HCT116 (cell line): ENCODE measurements at regions not wholly inside any gene's neighbourhood (a gene's known extent, or its start where the extent isn't known, plus 50 kb on each side); places are given as distances from the start of the nearest gene placed in this dataset.

Experiments used
- ATAC-seq: fragments of 200-7000 bp; cut with Tn5 transposase; 2 replicates; pipeline ENCODE4 v1.9.1; 2020; ENCODE audit warnings: mild to moderate bottlenecking, moderate library complexity
- BruUV-seq: library from RNA; stranded (reverse); fragments of 400-500 nt; replicated peaks from 2 replicates; lab custom pipeline; 2021; lab: Mats Ljungman, UMichigan
- CTCF ChIA-PET: fragments of 300-600 bp; sonication (Branson Sonifier 250); formaldehyde crosslinking; loops from one replicate; lab custom pipeline; 2021; ENCODE audit warnings: antibody characterized with exemption; lab: Charles Lee
- POLR2A ChIA-PET: fragments of 300-600, 350-600 bp; sonication (Branson Sonifier 250); formaldehyde crosslinking; loops from one replicate; lab custom pipeline; 2021; ENCODE audit warnings: antibody characterized with exemption; lab: Charles Lee
- RAD21 ChIA-PET, 2 experiments: fragments of 300-600 bp; sonication (Branson Sonifier 250); formaldehyde crosslinking; loops; one replicate each; lab custom pipeline; 2023; ENCODE audit warnings: low total read pairs in 2 of 2; ENCODE audit not compliant: uncharacterized antibody in 2 of 2, unreplicated experiment in 2 of 2, low non-redundant PET in 1 of 2; lab: Charles Lee
- DNase-seq: peaks from one replicate; pipeline ENCODE4 v3.0.0-alpha.2; 2010; ENCODE audit warnings: low read depth, low spot score
- H2AFZ ChIP-seq: fragments of 200-600 bp; shearing (Covaris generic), sonication (generic); 2 replicates; pipeline ENCODE4 v1.6.1; 2017; ENCODE audit warnings: low read depth, mixed run types, mixed read lengths, antibody characterized with exemption, low read length; ENCODE audit not compliant: poor library complexity, severe bottlenecking
- H3K27ac ChIP-seq: 2 replicates; pipeline ENCODE4 v1.5.1; 2012; ENCODE audit warnings: low read depth, low read length
- H3K27me3 ChIP-seq: fragments of 200-600 bp; sonication (generic); 2 replicates; pipeline ENCODE4 v1.6.1; 2016; ENCODE audit warnings: mixed run types, low read length, mixed read lengths; ENCODE audit not compliant: insufficient read depth
- H3K36me3 ChIP-seq, 2 experiments: fragments of 200-500 bp in 1 of 2; fragments of 200-600 bp in 1 of 2; sonication (Bioruptor generic) in 1 of 2; sonication (generic) in 1 of 2; 2 replicates each; pipeline versions ENCODE4 v1.5.1 to v1.6.1; 2014 to 2016; ENCODE audit warnings: low read length in 2 of 2, inconsistent platforms in 1 of 2, mixed read lengths in 1 of 2, mixed run types in 1 of 2; ENCODE audit not compliant: insufficient read depth in 2 of 2, control insufficient read depth in 1 of 2
- H3K4me1 ChIP-seq, 2 experiments: fragments of 200-600 bp in 1 of 2; sonication (generic) in 1 of 2; 2 replicates each; pipeline versions ENCODE4 v1.5.1 to v1.6.1; 2012 to 2017; ENCODE audit warnings: low read length in 2 of 2, inconsistent platforms in 1 of 2, mild to moderate bottlenecking in 1 of 2, mixed read lengths in 1 of 2, mixed run types in 1 of 2, moderate library complexity in 1 of 2; ENCODE audit not compliant: insufficient read depth in 2 of 2, control insufficient read depth in 1 of 2
- H3K4me2 ChIP-seq: fragments of 200-600 bp; sonication (generic); 2 replicates; pipeline ENCODE4 v1.6.1; 2017; ENCODE audit warnings: mixed run types, low read length, mixed read lengths
- H3K4me3 ChIP-seq, 2 experiments: fragments of 200-600 bp in 1 of 2; sonication (generic) in 1 of 2; replicated peaks in 1 of 2; 2 replicates each; pipeline ENCODE4 v1.5.1; 2011 to 2016; ENCODE audit warnings: low read length in 2 of 2, control low read depth in 1 of 2, low read depth in 1 of 2, mild to moderate bottlenecking in 1 of 2, mixed read lengths in 1 of 2, mixed run types in 1 of 2
- H3K79me2 ChIP-seq: fragments of 200-600 bp; sonication (generic); 2 replicates; pipeline ENCODE4 v1.6.1; 2017; ENCODE audit warnings: mild to moderate bottlenecking, mixed run types, low read length, moderate library complexity, mixed read lengths; ENCODE audit not compliant: insufficient read depth
- H3K9ac ChIP-seq: fragments of 200-600 bp; sonication (generic); 2 replicates; pipeline ENCODE4 v1.6.1; 2016; ENCODE audit warnings: low read length, mixed read lengths
- H3K9me2 ChIP-seq: fragments of 200-600 bp; sonication (generic), shearing (Covaris generic); 2 replicates; pipeline ENCODE4 v1.6.1; 2017; ENCODE audit warnings: mixed run types, mild to moderate bottlenecking, moderate library complexity; ENCODE audit not compliant: insufficient read depth
- H3K9me3 ChIP-seq, 2 experiments: fragments of 200-500 bp in 1 of 2; fragments of 200-600 bp in 1 of 2; sonication (Bioruptor generic) in 1 of 2; sonication (generic) in 1 of 2; 2 replicates each; pipeline ENCODE4 v1.6.1; 2014 to 2017; ENCODE audit warnings: low read length in 2 of 2, mixed read lengths in 2 of 2, inconsistent platforms in 1 of 2, low read depth in 1 of 2, mild to moderate bottlenecking in 1 of 2, mixed run types in 1 of 2, moderate library complexity in 1 of 2; ENCODE audit not compliant: control insufficient read depth in 1 of 2, insufficient read depth in 1 of 2
- H4K20me1 ChIP-seq: fragments of 200-600 bp; sonication (generic), shearing (Covaris generic); 2 replicates; pipeline ENCODE4 v1.6.1; 2017; ENCODE audit warnings: mixed run types, mild to moderate bottlenecking, moderate library complexity; ENCODE audit not compliant: insufficient read depth
- CTCF ChIP-seq, 3 experiments: fragments of 200-600 bp in 1 of 3; sonication (generic) in 1 of 3; IDR thresholded peaks in 2 of 3; conservative IDR thresholded peaks in 1 of 3; 2 replicates each; pipeline ENCODE4 v1.5.1; 2012 to 2017; ENCODE audit warnings: low read depth in 2 of 3, low read length in 2 of 3, antibody characterized with exemption in 1 of 3, borderline replicate concordance in 1 of 3, control low read depth in 1 of 3, mild to moderate bottlenecking in 1 of 3, mixed read lengths in 1 of 3, mixed run types in 1 of 3, moderate library complexity in 1 of 3; ENCODE audit not compliant: insufficient read depth in 1 of 3
- EGR1 ChIP-seq: IDR thresholded peaks from 2 replicates; pipeline ENCODE4 v1.6.1; 2012; ENCODE audit warnings: low read depth
- EZH2 ChIP-seq: fragments of 200-600 bp; sonication (generic); IDR thresholded peaks from 2 replicates; pipeline ENCODE4 v1.6.1; 2017; ENCODE audit warnings: antibody characterized with exemption, mixed run types
- JUND ChIP-seq: IDR thresholded peaks from 2 replicates; pipeline ENCODE4 v1.6.1; 2012
- POLR2AphosphoS5 ChIP-seq: IDR thresholded peaks from 2 replicates; pipeline ENCODE4 v1.6.1; 2011; ENCODE audit warnings: mild to moderate bottlenecking, low read depth, low read length, moderate library complexity
- SIN3A ChIP-seq: IDR thresholded peaks from 2 replicates; pipeline ENCODE4 v1.6.1; 2012; ENCODE audit warnings: low read depth
- SP1 ChIP-seq: IDR thresholded peaks from 2 replicates; pipeline ENCODE4 v1.6.1; 2012; ENCODE audit warnings: low read depth
- YY1 ChIP-seq: IDR thresholded peaks from 2 replicates; pipeline ENCODE4 v1.6.1; 2011; ENCODE audit warnings: low read length, low read depth, moderate library complexity, mild to moderate bottlenecking; ENCODE audit not compliant: insufficient replicate concordance; ENCODE audit errors: extremely low read depth
- intact Hi-C: fragments of 100-400 bp; cut with micrococcal nuclease; formaldehyde crosslinking; loops from 2 replicates; pipeline ENCODE4 v1.10.0; 2022
- TF ChIP-seq, protein P1 (sequence below): IDR thresholded peaks from 2 replicates; pipeline ENCODE4 v1.6.1; 2012
- TF ChIP-seq, protein P2 (sequence below): IDR thresholded peaks from 2 replicates; pipeline ENCODE4 v1.6.1; 2011; ENCODE audit warnings: mild to moderate bottlenecking, low read length, moderate library complexity; ENCODE audit not compliant: insufficient replicate concordance; ENCODE audit errors: extremely low read depth

DNA sequence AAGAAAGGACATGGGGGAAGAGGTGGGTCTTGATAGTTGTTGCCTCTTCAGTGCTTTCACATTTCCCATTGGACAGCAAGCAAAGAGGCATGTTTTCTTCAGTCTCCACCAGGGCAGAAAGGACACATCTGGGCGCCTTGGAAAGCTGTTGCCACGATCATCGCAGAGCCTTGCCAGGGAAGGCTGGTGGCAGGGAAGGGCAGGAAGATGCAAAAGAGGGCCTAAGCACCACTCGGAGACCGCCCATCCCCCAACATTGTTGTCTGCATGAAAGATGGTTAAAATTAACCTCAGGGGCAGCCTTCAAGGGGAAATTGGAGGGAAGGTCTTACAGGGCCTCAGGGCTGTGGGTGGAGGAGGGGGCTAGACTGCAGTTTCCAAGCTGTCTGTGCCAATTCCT is 114.2 kb downstream of the SOX9 start:
- Histone ChIP-seq H3K9ac (no peak overlapping the region), H3K9me3 (no peaks in the 10 kb centered on the region), H3K9me2 (no peaks in the 10 kb centered on the region), H3K36me3 (no peaks in the 10 kb centered on the region), H3K4me2 (no peak overlapping the region), H4K20me1 (no peaks in the 10 kb centered on the region), H3K79me2 (no peaks in the 10 kb centered on the region), H3K27me3 (no peaks in the 10 kb centered on the region), H2AFZ (no peak overlapping the region), H3K4me3 (no peak overlapping the region), H3K4me1 (no peaks in the 10 kb centered on the region), H3K27ac (no peak overlapping the region)
- ChIA-PET CTCF (no interaction called here), POLR2A (no interaction called here), RAD21 (no interaction called here)
- ATAC-seq (no peak), DNase-seq (no peak)
- BruUV-seq = no TSS peak
- TF ChIP-seq SP1 = no peak
- no peak for TF ChIP-seq EGR1
- TF ChIP-seq JUND = no peak
- TF ChIP-seq SIN3A = no peak
- TF ChIP-seq POLR2AphosphoS5 = no peak
- TF ChIP-seq, protein P1, sequence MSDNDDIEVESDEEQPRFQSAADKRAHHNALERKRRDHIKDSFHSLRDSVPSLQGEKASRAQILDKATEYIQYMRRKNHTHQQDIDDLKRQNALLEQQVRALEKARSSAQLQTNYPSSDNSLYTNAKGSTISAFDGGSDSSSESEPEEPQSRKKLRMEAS = no peak
- TF ChIP-seq, protein P2, sequence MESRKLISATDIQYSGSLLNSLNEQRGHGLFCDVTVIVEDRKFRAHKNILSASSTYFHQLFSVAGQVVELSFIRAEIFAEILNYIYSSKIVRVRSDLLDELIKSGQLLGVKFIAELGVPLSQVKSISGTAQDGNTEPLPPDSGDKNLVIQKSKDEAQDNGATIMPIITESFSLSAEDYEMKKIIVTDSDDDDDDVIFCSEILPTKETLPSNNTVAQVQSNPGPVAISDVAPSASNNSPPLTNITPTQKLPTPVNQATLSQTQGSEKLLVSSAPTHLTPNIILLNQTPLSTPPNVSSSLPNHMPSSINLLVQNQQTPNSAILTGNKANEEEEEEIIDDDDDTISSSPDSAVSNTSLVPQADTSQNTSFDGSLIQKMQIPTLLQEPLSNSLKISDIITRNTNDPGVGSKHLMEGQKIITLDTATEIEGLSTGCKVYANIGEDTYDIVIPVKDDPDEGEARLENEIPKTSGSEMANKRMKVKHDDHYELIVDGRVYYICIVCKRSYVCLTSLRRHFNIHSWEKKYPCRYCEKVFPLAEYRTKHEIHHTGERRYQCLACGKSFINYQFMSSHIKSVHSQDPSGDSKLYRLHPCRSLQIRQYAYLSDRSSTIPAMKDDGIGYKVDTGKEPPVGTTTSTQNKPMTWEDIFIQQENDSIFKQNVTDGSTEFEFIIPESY = no peak
- TF ChIP-seq CTCF (IDR thresholded peaks at IDR 0.05 in 2 of 3, conservative IDR thresholded peaks at IDR 0.05 in 1 of 3; ENCODE audit: borderline replicate concordance in 1 of 3, insufficient read depth in 1 of 3, low read depth in 2 of 3, low read length in 2 of 3) = no peak
- no peak for TF ChIP-seq YY1
- no peak for TF ChIP-seq EZH2
- intact Hi-C loops = no loop called here
